ENCODE measurements at regions not wholly inside any gene's neighbourhood (a gene's known extent, or its start where the extent isn't known, plus 50 kb on each side); places are given as distances from the start of the nearest gene placed in this dataset.

DNA sequence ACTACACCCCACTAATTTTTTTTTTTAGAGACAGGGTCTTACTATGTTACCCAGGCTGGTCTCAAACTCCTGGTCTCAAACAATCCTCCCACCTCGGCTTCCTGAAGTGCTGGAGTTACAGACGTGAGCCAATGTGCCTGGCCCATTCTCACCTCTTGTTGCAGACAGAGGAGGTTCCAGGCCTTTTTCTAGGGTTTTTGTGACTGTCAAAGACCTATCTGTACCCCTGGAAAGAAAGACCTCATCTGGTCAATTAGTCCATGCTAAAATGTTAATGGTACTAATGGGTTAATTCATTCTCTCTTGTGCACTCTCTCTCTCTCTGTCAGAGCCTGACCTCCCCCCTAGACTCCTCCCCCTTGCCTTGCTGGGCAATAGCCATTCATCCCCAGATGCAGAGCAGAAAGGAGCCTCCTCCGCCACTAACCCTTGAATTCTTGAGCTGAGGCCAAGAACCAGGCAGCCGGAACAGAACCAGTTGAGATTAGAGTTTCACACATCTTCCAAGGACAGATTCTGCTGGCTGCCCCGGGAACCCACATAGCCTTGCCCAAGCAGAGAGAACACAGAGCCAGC is 209.7 kb downstream of the SKIDA1 start:
- no peak for DNase-seq

DNA sequence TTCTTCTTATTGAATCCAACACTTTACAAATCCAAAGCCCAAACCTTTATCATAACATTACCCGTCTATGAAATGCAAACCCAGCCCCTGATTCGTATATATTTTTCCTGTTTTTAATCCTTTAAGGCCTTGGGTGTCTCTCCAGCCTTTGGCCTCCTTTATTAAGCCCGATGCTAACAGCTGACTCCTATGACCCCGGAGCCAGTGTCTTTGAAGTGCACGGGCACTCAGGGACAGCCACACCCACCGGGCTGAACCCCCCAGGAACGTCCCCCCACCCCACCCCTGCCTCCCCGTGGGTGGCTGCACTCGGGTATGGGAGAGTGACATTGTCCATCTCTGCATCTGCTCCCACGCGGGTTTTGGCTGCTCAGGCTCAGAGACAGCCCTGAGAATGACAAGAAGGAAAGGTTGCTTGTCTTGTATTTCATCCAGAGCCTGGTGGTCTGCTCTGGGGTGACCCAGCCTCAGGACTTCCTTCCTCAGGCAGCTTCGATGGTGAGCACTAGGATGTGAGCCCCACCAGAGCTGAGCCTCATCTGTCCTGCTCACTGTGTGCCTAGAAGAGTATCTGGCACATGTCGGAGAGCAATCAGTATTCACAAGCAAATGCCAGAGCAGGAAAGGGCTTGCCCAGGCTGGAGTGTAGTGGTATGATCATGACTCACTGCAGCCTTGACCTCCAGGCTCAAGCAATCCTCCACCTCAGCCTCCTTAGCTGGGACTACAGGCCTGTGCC is 210.4 kb downstream of the SKIDA1 start:
- DNase-seq: no peak

GRCh38 chr10:21314111-21314626 is 211.3 kb downstream of the SKIDA1 start:
- DNase-seq: no peak

DNA sequence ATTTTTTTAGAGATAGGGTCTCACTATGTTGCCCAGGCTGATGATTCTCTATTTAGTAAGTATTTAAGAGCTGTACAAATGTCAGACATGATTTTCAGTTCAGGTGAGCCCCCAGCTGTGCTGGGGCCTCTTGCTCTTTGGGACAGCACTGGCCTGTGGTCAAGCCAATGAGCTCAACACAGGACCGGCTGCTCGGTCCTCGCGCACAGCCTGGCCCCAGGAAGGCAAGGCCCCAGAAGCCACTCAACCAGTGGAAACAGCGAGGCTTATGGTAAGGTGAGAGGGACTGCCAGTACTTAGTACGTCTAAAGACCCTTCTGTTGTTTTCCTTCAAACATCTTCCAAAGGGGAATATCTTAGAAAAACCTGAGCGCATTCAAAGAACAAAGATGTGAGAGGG is 211.8 kb downstream of the SKIDA1 start:
- no peak for DNase-seq

DNA sequence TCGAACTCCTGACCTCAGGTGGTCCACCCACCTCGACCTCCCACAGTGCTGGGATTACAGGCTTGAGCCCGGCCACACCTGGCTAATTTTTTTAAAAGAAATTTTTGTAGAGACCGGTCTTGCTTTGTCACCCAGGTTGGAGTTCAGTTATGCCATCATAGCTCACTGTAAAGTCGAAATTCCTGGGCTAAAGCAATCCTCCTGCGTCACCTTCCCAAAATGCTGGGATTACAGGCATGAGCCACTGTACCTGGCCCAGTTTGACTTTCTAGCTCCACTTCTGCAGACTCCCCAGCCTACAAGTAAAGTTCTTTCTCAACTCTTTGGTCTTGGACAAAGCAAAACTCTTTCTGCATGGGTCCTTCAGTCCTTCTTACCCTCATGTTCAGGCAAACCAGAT is 214.1 kb downstream of the SKIDA1 start:
- no peak for DNase-seq

DNA sequence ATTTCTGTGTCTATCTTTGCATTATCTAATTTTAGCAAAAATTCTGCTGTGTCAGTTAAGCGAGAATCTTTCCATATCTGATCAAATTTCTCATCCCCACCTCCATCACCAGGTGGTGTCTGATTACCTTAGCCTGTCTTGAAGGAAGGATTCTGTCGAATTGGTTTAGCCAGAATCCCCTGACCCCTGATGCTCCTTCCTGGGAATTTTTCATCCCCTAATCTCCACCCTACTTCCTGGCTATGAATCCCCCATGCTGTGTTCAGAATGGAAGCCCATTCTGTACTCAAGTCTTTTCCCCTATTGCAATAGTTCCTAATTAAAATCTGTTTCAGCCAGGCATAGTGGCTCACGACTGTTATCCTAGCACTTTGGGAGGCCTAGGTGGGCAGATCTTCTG is 216.1 kb downstream of the SKIDA1 start:
- no peak for DNase-seq

GRCh38 chr10:21308946-21309345 is 216.5 kb downstream of the SKIDA1 start:
- no peak for DNase-seq

DNA sequence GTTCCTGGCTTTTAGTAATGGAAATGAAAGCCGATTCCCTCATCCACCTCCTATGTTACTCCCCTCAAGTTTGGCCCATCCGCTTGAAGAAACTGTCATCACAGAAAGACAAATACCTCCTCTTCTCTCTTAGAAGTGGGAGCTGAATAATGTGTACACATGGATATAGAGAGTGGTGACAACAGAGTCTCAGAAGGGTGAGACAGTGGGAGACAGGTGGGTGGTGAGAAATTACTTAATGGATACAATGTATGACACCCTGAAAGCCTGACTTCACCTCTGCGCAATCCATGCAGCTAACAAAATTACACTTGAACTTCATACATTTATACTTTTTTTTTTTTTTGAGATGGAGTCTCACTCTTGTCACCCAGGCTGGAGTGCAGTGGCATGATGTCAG is 217.5 kb downstream of the SKIDA1 start:
- DNase-seq: no peak

GRCh38 chr10:21304608-21305007 is 220.9 kb downstream of the SKIDA1 start:
- no peak for DNase-seq

GRCh38 chr10:21304198-21304597 is 221.3 kb downstream of the SKIDA1 start:
- no peak for DNase-seq

GRCh38 chr10:21300551-21300950 is 224.9 kb downstream of the SKIDA1 start:
- no peak for DNase-seq

DNA sequence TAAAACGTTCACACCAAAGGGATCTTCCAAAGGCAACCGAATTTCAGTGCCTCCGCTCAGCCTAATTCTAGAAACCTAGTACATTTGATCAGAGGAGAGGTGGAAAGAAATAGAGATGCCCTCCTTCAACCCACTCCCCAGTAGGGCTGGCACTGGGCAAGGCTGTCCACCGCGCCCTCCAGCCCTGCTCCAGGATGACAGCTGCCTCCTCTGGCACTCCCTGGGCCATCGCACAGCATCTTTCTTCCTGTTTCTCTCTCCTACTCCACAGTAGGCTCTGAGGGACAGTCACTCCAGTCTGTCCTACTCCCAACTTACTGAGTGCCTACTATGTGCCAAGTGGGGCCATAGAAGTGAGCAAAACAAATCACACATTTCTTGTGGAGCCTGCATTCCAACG is 226.2 kb downstream of the SKIDA1 start:
- no peak for DNase-seq

- DNase-seq: no peak
These were observed 226.8 kb downstream of the SKIDA1 start for GRCh38 chr10:21298701-21299100.

GRCh38 chr10:21297603-21298383 is 227.7 kb downstream of the SKIDA1 start:
- DNase-seq: no peak

DNA sequence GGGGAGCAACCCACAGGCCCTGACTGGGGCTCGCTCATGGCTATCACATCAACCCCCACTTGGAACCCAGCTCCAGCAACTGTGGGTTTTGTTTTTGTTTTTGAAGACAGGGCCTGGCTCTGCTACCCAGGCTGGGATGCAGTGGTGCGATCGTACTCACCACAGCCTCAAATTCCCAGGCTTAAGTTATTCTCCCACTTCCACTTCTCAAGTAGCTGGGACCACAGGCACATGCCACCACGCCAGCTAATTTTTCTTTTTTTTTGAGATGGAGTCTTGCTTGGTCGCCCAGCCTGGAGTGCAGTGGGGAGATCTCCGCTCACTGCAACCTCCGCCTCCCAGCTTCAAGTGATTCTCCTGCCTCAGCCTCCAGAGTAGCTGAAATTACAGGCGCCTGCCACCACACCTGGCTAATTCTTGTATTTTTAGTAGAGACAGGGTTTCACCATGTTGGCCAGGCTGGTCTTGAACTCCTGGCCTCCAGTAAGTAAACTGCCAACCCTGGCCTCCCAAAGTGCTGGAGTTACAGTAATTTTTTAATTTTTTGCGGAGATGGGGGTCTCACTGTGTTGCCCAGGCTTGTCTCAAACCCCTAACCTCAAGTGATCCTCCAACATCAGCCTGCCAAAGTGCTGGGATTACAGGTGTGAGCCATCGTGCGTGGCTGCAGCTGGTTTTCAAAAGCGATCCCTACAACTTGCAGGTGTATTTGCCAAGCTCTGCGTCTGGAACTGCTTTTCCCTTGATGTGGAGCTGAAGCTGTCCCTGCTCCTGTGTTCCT is 228.7 kb downstream of the SKIDA1 start:
- no peak for DNase-seq

- DNase-seq: no peak
These were observed 231.7 kb downstream of the SKIDA1 start for GRCh38 chr10:21293518-21294356.

GRCh38 chr10:21292763-21293517 is 232.5 kb downstream of the SKIDA1 start:
- no peak for DNase-seq

- DNase-seq: no peak
These were observed 234.9 kb downstream of the SKIDA1 start for GRCh38 chr10:21290499-21291160.

DNA sequence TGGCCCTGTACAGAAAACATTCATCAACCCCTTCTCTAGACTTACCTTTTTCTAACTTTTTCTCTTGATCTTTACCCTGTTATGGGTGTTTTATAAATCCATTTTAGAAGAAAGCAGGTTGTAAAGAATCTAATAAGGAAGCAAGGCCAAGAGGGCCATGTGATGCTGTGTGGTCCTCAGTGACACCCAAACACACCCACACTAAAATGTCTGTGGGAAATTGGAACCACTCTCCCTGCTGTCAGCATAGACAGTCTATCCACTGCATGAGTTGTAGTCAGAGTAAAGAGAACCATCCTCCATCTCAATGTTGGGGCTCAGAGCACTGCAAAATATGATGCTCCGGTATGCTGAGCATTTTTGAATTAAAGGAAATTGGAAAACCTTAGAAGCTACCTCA is 235.5 kb downstream of the SKIDA1 start:
- no peak for DNase-seq

GRCh38 chr10:21289271-21289670 is 236.2 kb downstream of the SKIDA1 start:
- DNase-seq: no peak
